Endodermal cell (in vitro differentiated cells): ENCODE measurements at regions not wholly inside any gene's neighbourhood (a gene's known extent, or its start where the extent isn't known, plus 50 kb on each side); places are given as distances from the start of the nearest gene placed in this dataset.

Source experiments
- DNase-seq: peaks from one replicate; pipeline ENCODE4 v3.0.0-alpha.2; 2017
- H3K27ac ChIP-seq: 2 replicates; pipeline ENCODE4 v1.5.1; 2013; ENCODE audit warnings: mild to moderate bottlenecking, low read depth, low read length, moderate library complexity
- H3K27me3 ChIP-seq: 2 replicates; pipeline ENCODE4 v1.6.1; 2013; ENCODE audit warnings: mild to moderate bottlenecking, low read length, moderate library complexity; ENCODE audit not compliant: insufficient read depth, control insufficient read depth, poor library complexity, severe bottlenecking
- H3K36me3 ChIP-seq: 2 replicates; pipeline ENCODE4 v1.7.0; 2013; ENCODE audit warnings: mild to moderate bottlenecking, low read length, moderate library complexity; ENCODE audit not compliant: control insufficient read depth, insufficient read depth
- H3K4me1 ChIP-seq: one replicate; pipeline ENCODE4 v1.7.0; 2013; ENCODE audit warnings: low read length; ENCODE audit not compliant: control insufficient read depth, insufficient read depth
- H3K4me3 ChIP-seq: 2 replicates; pipeline ENCODE4 v1.5.1; 2013; ENCODE audit warnings: mild to moderate bottlenecking, low read length, moderate library complexity
- H3K9ac ChIP-seq: 2 replicates; pipeline ENCODE4 v1.6.1; 2013; ENCODE audit warnings: mild to moderate bottlenecking, low read length, moderate library complexity; ENCODE audit not compliant: poor library complexity, severe bottlenecking; ENCODE audit errors: extremely low read depth
- H3K9me3 ChIP-seq: 2 replicates; pipeline ENCODE4 v1.6.1; 2013; ENCODE audit warnings: mild to moderate bottlenecking, low read length, moderate library complexity; ENCODE audit not compliant: control insufficient read depth
- H3K27ac Mint-ChIP-seq: 2 replicates; pipeline ENCODE4 v1.8.0; 2020; ENCODE audit warnings: mixed read lengths
- H3K27me3 Mint-ChIP-seq: 2 replicates; pipeline ENCODE4 v1.8.0; 2021; ENCODE audit warnings: mild to moderate bottlenecking, mixed read lengths; ENCODE audit not compliant: insufficient read depth
- H3K36me3 Mint-ChIP-seq: 2 replicates; pipeline ENCODE4 v1.8.0; 2020; ENCODE audit warnings: low read depth, mixed read lengths
- H3K4me1 Mint-ChIP-seq: 2 replicates; pipeline ENCODE4 v1.8.0; 2020; ENCODE audit warnings: mixed read lengths
- H3K4me3 Mint-ChIP-seq: 2 replicates; pipeline ENCODE4 v1.8.0; 2020; ENCODE audit warnings: mild to moderate bottlenecking, moderate library complexity, mixed read lengths
- H3K9me3 Mint-ChIP-seq: 2 replicates; pipeline ENCODE4 v1.8.0; 2020; ENCODE audit warnings: mild to moderate bottlenecking, mixed read lengths
- WGBS, 2 experiments: methylation state at CpG; one replicate each; pipeline versions ENCODE4 v1.1.5 to v1.1.7; 2013; ENCODE audit warnings: missing lambda C conversion rate in 2 of 2, mixed read lengths in 1 of 2; ENCODE audit not compliant: insufficient coverage in 1 of 2, insufficient read length in 1 of 2; 5-methylcytosine and 5-hydroxymethylcytosine counted together
- TF ChIP-seq, protein P1 (sequence below): fragments of 200-600 bp; sonication (generic); conservative IDR thresholded peaks from 2 replicates; pipeline ENCODE4 v1.5.0; 2021; ENCODE audit warnings: antibody characterized with exemption, mild to moderate bottlenecking

DNA sequence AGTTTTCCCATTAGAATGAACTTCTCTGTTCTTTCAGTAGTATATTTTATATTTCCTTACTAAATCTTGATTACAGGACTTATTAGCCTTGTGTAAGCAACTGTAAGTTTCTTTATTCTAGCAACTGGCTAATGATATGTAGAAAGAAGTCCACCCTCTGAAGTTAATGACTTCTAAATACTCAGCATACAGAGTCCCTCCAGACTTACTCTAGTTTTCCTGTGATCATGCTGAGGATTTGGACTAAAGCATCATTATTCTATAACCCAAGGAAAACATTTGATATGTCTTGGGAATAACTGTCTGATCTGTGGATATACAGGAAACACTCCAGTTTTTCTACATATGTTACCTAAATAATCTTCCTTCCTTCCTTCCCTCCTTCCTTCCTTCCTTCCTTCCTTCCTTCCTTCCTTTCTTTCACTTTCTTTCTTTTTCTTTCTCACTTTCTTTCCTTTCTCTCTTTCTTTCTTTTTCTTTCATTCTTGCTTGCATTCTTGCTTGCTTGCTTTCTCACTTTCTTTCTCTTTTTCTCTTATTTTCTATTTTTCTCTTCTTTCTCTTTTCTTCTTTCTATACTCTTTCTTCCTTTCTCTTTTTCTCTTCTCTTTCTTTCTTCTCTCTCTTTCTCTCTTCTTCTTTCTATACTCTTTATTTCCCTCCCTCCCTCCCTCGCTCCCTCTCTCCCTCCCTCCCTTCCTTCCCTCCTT, 297.6 kb upstream of the MTPN start:
- peaks cover 23% of the 10 kb centered on the region for H3K27me3 ChIP-seq
- TF ChIP-seq, protein P1, sequence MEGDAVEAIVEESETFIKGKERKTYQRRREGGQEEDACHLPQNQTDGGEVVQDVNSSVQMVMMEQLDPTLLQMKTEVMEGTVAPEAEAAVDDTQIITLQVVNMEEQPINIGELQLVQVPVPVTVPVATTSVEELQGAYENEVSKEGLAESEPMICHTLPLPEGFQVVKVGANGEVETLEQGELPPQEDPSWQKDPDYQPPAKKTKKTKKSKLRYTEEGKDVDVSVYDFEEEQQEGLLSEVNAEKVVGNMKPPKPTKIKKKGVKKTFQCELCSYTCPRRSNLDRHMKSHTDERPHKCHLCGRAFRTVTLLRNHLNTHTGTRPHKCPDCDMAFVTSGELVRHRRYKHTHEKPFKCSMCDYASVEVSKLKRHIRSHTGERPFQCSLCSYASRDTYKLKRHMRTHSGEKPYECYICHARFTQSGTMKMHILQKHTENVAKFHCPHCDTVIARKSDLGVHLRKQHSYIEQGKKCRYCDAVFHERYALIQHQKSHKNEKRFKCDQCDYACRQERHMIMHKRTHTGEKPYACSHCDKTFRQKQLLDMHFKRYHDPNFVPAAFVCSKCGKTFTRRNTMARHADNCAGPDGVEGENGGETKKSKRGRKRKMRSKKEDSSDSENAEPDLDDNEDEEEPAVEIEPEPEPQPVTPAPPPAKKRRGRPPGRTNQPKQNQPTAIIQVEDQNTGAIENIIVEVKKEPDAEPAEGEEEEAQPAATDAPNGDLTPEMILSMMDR = no peak

DNA sequence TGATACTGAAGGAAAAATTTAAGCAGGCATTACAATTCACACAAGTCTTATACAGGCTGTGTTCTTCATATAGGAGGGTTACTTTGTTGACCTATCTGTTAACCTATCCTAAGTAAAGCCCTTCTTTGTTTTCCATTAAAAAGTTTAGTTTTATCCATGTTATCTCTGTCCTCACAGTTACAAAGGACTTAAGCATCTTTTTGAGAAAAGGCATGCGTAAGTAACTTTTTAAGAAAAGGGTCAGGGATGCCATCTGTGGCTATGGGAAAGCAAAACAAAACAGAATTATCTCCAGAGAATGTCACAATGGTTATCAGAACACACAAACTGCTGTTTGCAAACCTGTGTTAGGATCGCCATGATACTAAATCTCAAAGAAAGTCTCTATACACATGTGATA, 295.8 kb upstream of the MTPN start:
- no peak overlapping the region for H3K27ac ChIP-seq
- WGBS, 2 experiments = 80 to 85% methylated on average over 1 to 2 of the region's 2 CpGs
- DNase-seq = no peak

More for the DNA sequence above, 297.6 kb upstream of the MTPN start:
- Mint-ChIP-seq H3K27ac (no peak overlapping the region), H3K4me1 (no peaks in the 10 kb centered on the region), H3K9me3 (no peaks in the 10 kb centered on the region), H3K36me3 (no peaks in the 10 kb centered on the region), H3K27me3 (peaks cover 11% of the 10 kb centered on the region), H3K4me3 (no peak overlapping the region)
- Histone ChIP-seq H3K9ac (no peak overlapping the region), H3K4me3 (no peak overlapping the region), H3K27ac (no peak overlapping the region), H3K36me3 (no peaks in the 10 kb centered on the region), H3K4me1 (no peaks in the 10 kb centered on the region), H3K9me3 (no peaks in the 10 kb centered on the region)
- WGBS, 2 experiments = 95% methylated on average over 1 of the region's 1 CpG; no CpG with 5 or more reads in 1 of the 2 experiments
- no peak for DNase-seq

GRCh38 chr7:136267822-136268221, 290.7 kb upstream of the MTPN start:
- no peak overlapping the region for H3K4me3 ChIP-seq
- H3K4me1 ChIP-seq = no peaks in the 10 kb centered on the region
- WGBS, 2 experiments = 99 to 100% methylated on average over 1 to 2 of the region's 2 CpGs
- no peak for DNase-seq
- H3K4me3 Mint-ChIP-seq = no peak overlapping the region
- H3K4me1 Mint-ChIP-seq = no peaks in the 10 kb centered on the region
- peaks cover 55% of the 10 kb centered on the region for H3K9me3 ChIP-seq
- H3K27ac Mint-ChIP-seq = no peak overlapping the region
- H3K9me3 Mint-ChIP-seq = peaks cover 46% of the 10 kb centered on the region
- H3K36me3 ChIP-seq = no peaks in the 10 kb centered on the region
- H3K36me3 Mint-ChIP-seq = peaks cover 2% of the 10 kb centered on the region
- TF ChIP-seq, protein P1 = no peak
- H3K9ac ChIP-seq = no peak overlapping the region
- H3K27ac ChIP-seq = no peak overlapping the region
- peaks cover 43% of the 10 kb centered on the region for H3K27me3 ChIP-seq
- peaks cover 18% of the 10 kb centered on the region for H3K27me3 Mint-ChIP-seq

More for the DNA sequence above, 295.8 kb upstream of the MTPN start:
- Histone ChIP-seq H3K9me3 (peaks cover 10% of the 10 kb centered on the region), H3K4me3 (no peak overlapping the region), H3K4me1 (no peaks in the 10 kb centered on the region), H3K27me3 (peaks cover 31% of the 10 kb centered on the region), H3K9ac (no peak overlapping the region), H3K36me3 (no peaks in the 10 kb centered on the region)
- no peaks in the 10 kb centered on the region for H3K4me1 Mint-ChIP-seq
- no peaks in the 10 kb centered on the region for H3K36me3 Mint-ChIP-seq
- H3K4me3 Mint-ChIP-seq = no peak overlapping the region
- peaks cover 14% of the 10 kb centered on the region for H3K27me3 Mint-ChIP-seq
- TF ChIP-seq, protein P1 = no peak
- no peak overlapping the region for H3K27ac Mint-ChIP-seq
- H3K9me3 Mint-ChIP-seq = peaks cover 7% of the 10 kb centered on the region
